GM23338 (cell line): ENCODE measurements at regions not wholly inside any gene's neighbourhood (a gene's known extent, or its start where the extent isn't known, plus 50 kb on each side); places are given as distances from the start of the nearest gene placed in this dataset.

Source experiments
- ATAC-seq: fragments of 200-7000 bp; cut with Tn5 transposase; 3 replicates; pipeline ENCODE4 v1.9.1; 2020
- DNase-seq: peaks from one replicate; pipeline ENCODE4 v3.0.0-alpha.2; 2015; ENCODE audit warnings: low spot score
- H2AFZ ChIP-seq: fragments of 200-600 bp; sonication (generic); 2 replicates; pipeline ENCODE4 v1.8.0; 2016; ENCODE audit warnings: antibody characterized with exemption, mild to moderate bottlenecking, moderate library complexity
- H3F3A ChIP-seq: fragments of 200-600 bp; sonication (generic); replicated peaks from 2 replicates; pipeline ENCODE4 v1.8.0; 2017; ENCODE audit warnings: antibody characterized with exemption, mixed run types, low read depth
- H3K27ac ChIP-seq: fragments of 200-600 bp; sonication (generic); 2 replicates; pipeline ENCODE4 v1.6.1; 2016; ENCODE audit warnings: low read depth
- H3K27me3 ChIP-seq: fragments of 200-600 bp; sonication (generic); 2 replicates; pipeline ENCODE4 v1.8.0; 2016; ENCODE audit warnings: mild to moderate bottlenecking, mixed run types, moderate library complexity; ENCODE audit not compliant: insufficient read depth
- H3K36me3 ChIP-seq: fragments of 200-600 bp; sonication (generic); 2 replicates; pipeline ENCODE4 v1.8.0; 2016; ENCODE audit warnings: mild to moderate bottlenecking; ENCODE audit not compliant: insufficient read depth
- H3K4me1 ChIP-seq: fragments of 200-600 bp; sonication (generic); 2 replicates; pipeline ENCODE4 v1.8.0; 2016; ENCODE audit warnings: mild to moderate bottlenecking, moderate library complexity; ENCODE audit not compliant: insufficient read depth
- H3K4me2 ChIP-seq: fragments of 200-600 bp; sonication (generic); 2 replicates; pipeline ENCODE4 v1.7.1; 2017; ENCODE audit warnings: mixed run types
- H3K4me3 ChIP-seq: fragments of 200-600 bp; sonication (generic); 2 replicates; pipeline ENCODE4 v1.6.1; 2016; ENCODE audit warnings: mixed run types
- H3K79me2 ChIP-seq: fragments of 200-600 bp; sonication (generic); replicated peaks from 2 replicates; pipeline ENCODE4 v1.8.0; 2017; ENCODE audit warnings: mild to moderate bottlenecking; ENCODE audit not compliant: insufficient read depth
- H3K9me2 ChIP-seq: fragments of 200-600 bp; sonication (generic); 2 replicates; pipeline ENCODE4 v1.8.0; 2017; ENCODE audit not compliant: insufficient read depth
- H4K20me1 ChIP-seq: fragments of 200-600 bp; sonication (generic); replicated peaks from 2 replicates; pipeline ENCODE4 v1.8.0; 2017; ENCODE audit warnings: mild to moderate bottlenecking; ENCODE audit not compliant: insufficient read depth
- H3K27ac Mint-ChIP-seq: 2 replicates; pipeline ENCODE4 v1.8.0; 2020; ENCODE audit warnings: inconsistent platforms, mild to moderate bottlenecking, moderate library complexity, mixed read lengths
- H3K27me3 Mint-ChIP-seq: 3 replicates; pipeline ENCODE4 v1.8.0; 2022; ENCODE audit warnings: low read depth, mild to moderate bottlenecking, moderate library complexity, mixed read lengths, inconsistent platforms; ENCODE audit not compliant: insufficient read depth, poor library complexity
- H3K36me3 Mint-ChIP-seq: 3 replicates; pipeline ENCODE4 v1.8.0; 2021; ENCODE audit warnings: low read depth, mild to moderate bottlenecking, inconsistent platforms, moderate library complexity, mixed read lengths
- H3K4me1 Mint-ChIP-seq: 3 replicates; pipeline ENCODE4 v1.8.0; 2020; ENCODE audit warnings: mild to moderate bottlenecking, inconsistent platforms, mixed read lengths
- H3K4me3 Mint-ChIP-seq: 3 replicates; pipeline ENCODE4 v1.8.0; 2021; ENCODE audit warnings: moderate library complexity, mild to moderate bottlenecking, inconsistent platforms, mixed read lengths
- H3K9me3 Mint-ChIP-seq: 3 replicates; pipeline ENCODE4 v1.8.0; 2020; ENCODE audit warnings: moderate library complexity, mild to moderate bottlenecking, inconsistent platforms, mixed read lengths
- CREB1 ChIP-seq: fragments of 250-450 bp; sonication (Bioruptor Pico); IDR thresholded peaks from 2 replicates; pipeline ENCODE4 v1.5.0; 2020; ENCODE audit warnings: low read depth, mild to moderate bottlenecking, moderate library complexity
- CTCF ChIP-seq, 2 experiments: fragments of 200-600 bp in 1 of 2; sonication (generic) in 1 of 2; conservative IDR thresholded peaks; 2 replicates each; pipeline versions ENCODE4 v1.5.1 to v1.6.1; 2016 to 2017; ENCODE audit warnings: antibody characterized with exemption in 2 of 2, low read depth in 2 of 2, mild to moderate bottlenecking in 2 of 2, moderate library complexity in 1 of 2
- EZH2 ChIP-seq: fragments of 200-600 bp; sonication (generic); IDR thresholded peaks from one replicate; pipeline ENCODE4 v1.8.0; 2017; ENCODE audit warnings: antibody characterized with exemption, mild to moderate bottlenecking, low read depth; ENCODE audit not compliant: unreplicated experiment
- EZH2phosphoT487 ChIP-seq: fragments of 200-600 bp; sonication (generic); IDR thresholded peaks from one replicate; pipeline ENCODE4 v1.8.1; 2018; ENCODE audit warnings: antibody characterized with exemption; ENCODE audit not compliant: unreplicated experiment
- JUNB ChIP-seq: IDR thresholded peaks from one replicate; pipeline ENCODE4 v1.6.1; 2016; ENCODE audit warnings: antibody characterized with exemption; ENCODE audit not compliant: unreplicated experiment
- NANOG ChIP-seq: IDR thresholded peaks from 2 replicates; pipeline ENCODE4 v1.6.1; 2016; ENCODE audit warnings: antibody characterized with exemption, borderline replicate concordance
- POLR2AphosphoS5 ChIP-seq: IDR thresholded peaks from 2 replicates; pipeline ENCODE4 v1.6.1; 2016; ENCODE audit warnings: antibody characterized with exemption, low read depth
- STAT1 ChIP-seq: IDR thresholded peaks from one replicate; pipeline ENCODE4 v1.6.1; 2016; ENCODE audit warnings: antibody characterized with exemption; ENCODE audit not compliant: unreplicated experiment
- ZNF331 ChIP-seq: fragments of 250-450 bp; sonication (Bioruptor Pico); IDR thresholded peaks from 2 replicates; pipeline ENCODE4 v1.5.0; 2020; ENCODE audit warnings: low read depth, mild to moderate bottlenecking, moderate library complexity
- TF ChIP-seq, protein P1 (sequence below): fragments of 250-450 bp; sonication (Bioruptor Pico); IDR thresholded peaks from 2 replicates; pipeline ENCODE4 v1.5.0; 2020; ENCODE audit warnings: mild to moderate bottlenecking, moderate library complexity

DNA sequence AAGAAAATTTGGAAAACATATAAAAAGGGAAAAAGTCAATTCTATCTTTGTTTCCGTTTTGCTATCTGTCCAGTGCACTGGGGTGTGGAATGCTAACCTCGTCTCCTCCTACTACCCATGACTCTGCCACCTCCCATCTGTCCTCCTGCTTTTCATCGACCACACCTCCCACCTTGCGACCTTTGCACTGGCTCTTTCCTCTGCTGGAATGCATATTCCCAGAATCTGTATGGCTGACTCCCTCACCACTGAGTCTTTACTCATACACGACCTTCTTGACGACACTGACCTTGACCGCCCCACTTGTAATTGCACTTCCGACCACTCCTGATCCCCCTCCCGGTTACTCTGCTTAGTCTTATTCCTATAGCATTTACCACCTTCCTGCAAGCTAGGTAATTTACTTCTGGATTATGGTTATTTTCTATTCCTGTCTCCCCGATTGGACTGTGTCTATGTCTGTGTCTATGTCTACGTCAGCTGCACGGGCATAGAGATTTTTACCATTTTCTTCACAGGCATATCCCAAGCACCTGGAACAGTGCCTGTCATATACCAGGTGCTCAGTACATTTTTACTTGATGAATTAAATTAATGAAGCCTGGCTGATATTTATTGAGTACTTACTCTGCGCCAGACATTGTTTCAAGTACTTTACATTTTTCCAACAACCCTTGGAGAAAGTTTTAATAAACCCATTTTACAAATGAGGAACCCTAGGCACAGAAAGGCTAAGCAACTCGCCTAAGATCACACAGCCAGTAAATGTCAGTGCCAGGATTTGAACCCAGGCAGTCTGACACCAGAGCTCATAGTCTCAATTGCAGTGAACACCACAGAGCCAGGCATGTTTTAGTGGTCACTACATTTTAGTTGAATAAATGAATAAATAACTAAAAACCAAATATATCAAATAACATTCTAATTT is 54.0 kb upstream of the SLC22A11 start:
- ATAC-seq: no peak
- no peaks in the 10 kb centered on the region for H3K4me1 Mint-ChIP-seq

GRCh38 chr11:64502634-64503033 is 53.1 kb upstream of the SLC22A11 start:
- H3K4me3 ChIP-seq: no peak overlapping the region
- TF ChIP-seq NANOG: no peak
- TF ChIP-seq STAT1: no peak
- TF ChIP-seq EZH2: no peak
- TF ChIP-seq, protein P1, sequence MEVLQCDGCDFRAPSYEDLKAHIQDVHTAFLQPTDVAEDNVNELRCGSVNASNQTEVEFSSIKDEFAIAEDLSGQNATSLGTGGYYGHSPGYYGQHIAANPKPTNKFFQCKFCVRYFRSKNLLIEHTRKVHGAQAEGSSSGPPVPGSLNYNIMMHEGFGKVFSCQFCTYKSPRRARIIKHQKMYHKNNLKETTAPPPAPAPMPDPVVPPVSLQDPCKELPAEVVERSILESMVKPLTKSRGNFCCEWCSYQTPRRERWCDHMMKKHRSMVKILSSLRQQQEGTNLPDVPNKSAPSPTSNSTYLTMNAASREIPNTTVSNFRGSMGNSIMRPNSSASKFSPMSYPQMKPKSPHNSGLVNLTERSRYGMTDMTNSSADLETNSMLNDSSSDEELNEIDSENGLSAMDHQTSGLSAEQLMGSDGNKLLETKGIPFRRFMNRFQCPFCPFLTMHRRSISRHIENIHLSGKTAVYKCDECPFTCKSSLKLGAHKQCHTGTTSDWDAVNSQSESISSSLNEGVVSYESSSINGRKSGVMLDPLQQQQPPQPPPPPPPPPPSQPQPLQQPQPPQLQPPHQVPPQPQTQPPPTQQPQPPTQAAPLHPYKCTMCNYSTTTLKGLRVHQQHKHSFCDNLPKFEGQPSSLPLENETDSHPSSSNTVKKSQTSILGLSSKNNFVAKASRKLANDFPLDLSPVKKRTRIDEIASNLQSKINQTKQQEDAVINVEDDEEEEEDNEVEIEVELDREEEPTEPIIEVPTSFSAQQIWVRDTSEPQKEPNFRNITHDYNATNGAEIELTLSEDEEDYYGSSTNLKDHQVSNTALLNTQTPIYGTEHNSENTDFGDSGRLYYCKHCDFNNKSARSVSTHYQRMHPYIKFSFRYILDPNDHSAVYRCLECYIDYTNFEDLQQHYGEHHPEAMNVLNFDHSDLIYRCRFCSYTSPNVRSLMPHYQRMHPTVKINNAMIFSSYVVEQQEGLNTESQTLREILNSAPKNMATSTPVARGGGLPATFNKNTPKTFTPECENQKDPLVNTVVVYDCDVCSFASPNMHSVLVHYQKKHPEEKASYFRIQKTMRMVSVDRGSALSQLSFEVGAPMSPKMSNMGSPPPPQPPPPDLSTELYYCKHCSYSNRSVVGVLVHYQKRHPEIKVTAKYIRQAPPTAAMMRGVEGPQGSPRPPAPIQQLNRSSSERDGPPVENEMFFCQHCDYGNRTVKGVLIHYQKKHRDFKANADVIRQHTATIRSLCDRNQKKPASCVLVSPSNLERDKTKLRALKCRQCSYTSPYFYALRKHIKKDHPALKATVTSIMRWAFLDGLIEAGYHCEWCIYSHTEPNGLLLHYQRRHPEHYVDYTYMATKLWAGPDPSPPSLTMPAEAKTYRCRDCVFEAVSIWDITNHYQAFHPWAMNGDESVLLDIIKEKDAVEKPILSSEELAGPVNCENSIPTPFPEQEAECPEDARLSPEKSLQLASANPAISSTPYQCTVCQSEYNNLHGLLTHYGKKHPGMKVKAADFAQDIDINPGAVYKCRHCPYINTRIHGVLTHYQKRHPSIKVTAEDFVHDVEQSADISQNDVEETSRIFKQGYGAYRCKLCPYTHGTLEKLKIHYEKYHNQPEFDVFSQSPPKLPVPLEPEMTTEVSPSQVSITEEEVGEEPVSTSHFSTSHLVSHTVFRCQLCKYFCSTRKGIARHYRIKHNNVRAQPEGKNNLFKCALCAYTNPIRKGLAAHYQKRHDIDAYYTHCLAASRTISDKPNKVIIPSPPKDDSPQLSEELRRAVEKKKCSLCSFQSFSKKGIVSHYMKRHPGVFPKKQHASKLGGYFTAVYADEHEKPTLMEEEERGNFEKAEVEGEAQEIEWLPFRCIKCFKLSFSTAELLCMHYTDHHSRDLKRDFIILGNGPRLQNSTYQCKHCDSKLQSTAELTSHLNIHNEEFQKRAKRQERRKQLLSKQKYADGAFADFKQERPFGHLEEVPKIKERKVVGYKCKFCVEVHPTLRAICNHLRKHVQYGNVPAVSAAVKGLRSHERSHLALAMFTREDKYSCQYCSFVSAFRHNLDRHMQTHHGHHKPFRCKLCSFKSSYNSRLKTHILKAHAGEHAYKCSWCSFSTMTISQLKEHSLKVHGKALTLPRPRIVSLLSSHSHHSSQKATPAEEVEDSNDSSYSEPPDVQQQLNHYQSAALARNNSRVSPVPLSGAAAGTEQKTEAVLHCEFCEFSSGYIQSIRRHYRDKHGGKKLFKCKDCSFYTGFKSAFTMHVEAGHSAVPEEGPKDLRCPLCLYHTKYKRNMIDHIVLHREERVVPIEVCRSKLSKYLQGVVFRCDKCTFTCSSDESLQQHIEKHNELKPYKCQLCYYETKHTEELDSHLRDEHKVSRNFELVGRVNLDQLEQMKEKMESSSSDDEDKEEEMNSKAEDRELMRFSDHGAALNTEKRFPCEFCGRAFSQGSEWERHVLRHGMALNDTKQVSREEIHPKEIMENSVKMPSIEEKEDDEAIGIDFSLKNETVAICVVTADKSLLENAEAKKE (CRISPR knock-in tag): no peak
- no peak for TF ChIP-seq CREB1 (CRISPR knock-in tag)
- TF ChIP-seq POLR2AphosphoS5: no peak
- TF ChIP-seq ZNF331 (CRISPR knock-in tag): no peak
- no peak for TF ChIP-seq JUNB

More for the DNA sequence above, 54.0 kb upstream of the SLC22A11 start:
- Mint-ChIP-seq H3K36me3 (no peaks in the 10 kb centered on the region), H3K4me3 (no peak overlapping the region), H3K27me3 (peaks cover 5% of the 10 kb centered on the region), H3K9me3 (no peaks in the 10 kb centered on the region; the same call in 2 of the 3 replicates), H3K27ac (no peak overlapping the region)
- Histone ChIP-seq H3F3A (no peaks in the 10 kb centered on the region), H3K9me2 (peaks cover 9% of the 10 kb centered on the region; the same call in 1 of the 2 replicates), H2AFZ (no peak overlapping the region), H3K79me2 (no peaks in the 10 kb centered on the region), H3K27ac (no peak overlapping the region), H3K4me3 (no peak overlapping the region), H3K27me3 (peaks cover 4% of the 10 kb centered on the region), H3K4me1 (no peaks in the 10 kb centered on the region), H4K20me1 (no peaks in the 10 kb centered on the region), H3K4me2 (no peak overlapping the region), H3K36me3 (no peaks in the 10 kb centered on the region)
- TF ChIP-seq EZH2phosphoT487: no peak
- no peak for TF ChIP-seq POLR2AphosphoS5
- no peak for TF ChIP-seq JUNB
- no peak for TF ChIP-seq CTCF (conservative IDR thresholded peaks at IDR 0.05; ENCODE audit: low read depth in 2 of 2)
- TF ChIP-seq EZH2: no peak
- no peak for DNase-seq

More at GRCh38 chr11:64502634-64503033, 53.1 kb upstream of the SLC22A11 start:
- no peak overlapping the region for H3K4me3 Mint-ChIP-seq
- Histone ChIP-seq H3F3A (no peaks in the 10 kb centered on the region), H2AFZ (no peak overlapping the region), H3K27me3 (peaks cover 11% of the 10 kb centered on the region), H3K79me2 (no peaks in the 10 kb centered on the region), H3K27ac (no peak overlapping the region), H3K9me2 (peaks cover 9% of the 10 kb centered on the region; the same call in 1 of the 2 replicates), H4K20me1 (no peaks in the 10 kb centered on the region), H3K4me1 (no peaks in the 10 kb centered on the region), H3K36me3 (no peaks in the 10 kb centered on the region), H3K4me2 (no peak overlapping the region)
- no peak for ATAC-seq
- peaks cover 7% of the 10 kb centered on the region for H3K27me3 Mint-ChIP-seq
- no peak overlapping the region for H3K27ac Mint-ChIP-seq
- H3K4me1 Mint-ChIP-seq: no peaks in the 10 kb centered on the region
- H3K9me3 Mint-ChIP-seq: no peaks in the 10 kb centered on the region; the same call in 2 of the 3 replicates
- DNase-seq: no peak
- H3K36me3 Mint-ChIP-seq: no peaks in the 10 kb centered on the region
